ENCODE measurements at regions not wholly inside any gene's neighbourhood (a gene's known extent, or its start where the extent isn't known, plus 50 kb on each side); places are given as distances from the start of the nearest gene placed in this dataset.

GRCh38 chr1:58312971-58313563, 233.5 kb downstream of the OMA1 start:
- no peak overlapping the region for H3K4me2 ChIP-seq (ENCODE audit: low read depth, low read length, poor library complexity, severe bottlenecking)
- no peaks in the 10 kb centered on the region for H3K36me3 ChIP-seq (ENCODE audit: low read length)
- no peak overlapping the region for H3K9ac ChIP-seq (ENCODE audit: low read length)
- H2AFZ ChIP-seq (ENCODE audit: low read depth, low read length, severe bottlenecking): no peak overlapping the region
- no peaks in the 10 kb centered on the region for H3K27me3 ChIP-seq (ENCODE audit: low read length)
- H4K20me1 ChIP-seq (ENCODE audit: low read depth, low read length): no peaks in the 10 kb centered on the region
- no peaks in the 10 kb centered on the region for H3K9me3 ChIP-seq (ENCODE audit: insufficient read depth, low read length)
- no peak for TF ChIP-seq CTCF (IDR thresholded peaks at IDR 0.05; ENCODE audit: insufficient read depth, low read length, poor library complexity, severe bottlenecking)
- no peak for TF ChIP-seq EZH2phosphoT487 (conservative IDR thresholded peaks at IDR 0.05; ENCODE audit: low read length)
- H3F3A ChIP-seq (ENCODE audit: insufficient read depth): no peaks in the 10 kb centered on the region
- H3K9me2 ChIP-seq (replicated peaks; ENCODE audit: insufficient read depth, low read length): no peaks in the 10 kb centered on the region
- H3K4me3 ChIP-seq (ENCODE audit: insufficient read depth, low read length, poor library complexity, severe bottlenecking): no peak overlapping the region
- H3K27ac ChIP-seq (ENCODE audit: low read depth, low read length): no peak overlapping the region
- no peaks in the 10 kb centered on the region for H3K79me2 ChIP-seq (ENCODE audit: insufficient read depth, low read length)

- no peaks in the 10 kb centered on the region for H3K9me2 ChIP-seq (replicated peaks; ENCODE audit: insufficient read depth, low read length)
- no peaks in the 10 kb centered on the region for H3F3A ChIP-seq (ENCODE audit: insufficient read depth)
- no peak for TF ChIP-seq EZH2phosphoT487 (conservative IDR thresholded peaks at IDR 0.05; ENCODE audit: low read length)
- TF ChIP-seq CTCF (IDR thresholded peaks at IDR 0.05; ENCODE audit: insufficient read depth, low read length, poor library complexity, severe bottlenecking): no peak
- H3K9me3 ChIP-seq (ENCODE audit: insufficient read depth, low read length): no peaks in the 10 kb centered on the region
- H3K4me2 ChIP-seq (ENCODE audit: low read depth, low read length, poor library complexity, severe bottlenecking): no peak overlapping the region
- H2AFZ ChIP-seq (ENCODE audit: low read depth, low read length, severe bottlenecking): no peak overlapping the region
- H3K9ac ChIP-seq (ENCODE audit: low read length): no peak overlapping the region
- no peak overlapping the region for H3K27ac ChIP-seq (ENCODE audit: low read depth, low read length)
- no peaks in the 10 kb centered on the region for H3K27me3 ChIP-seq (ENCODE audit: low read length)
- H3K4me3 ChIP-seq (ENCODE audit: insufficient read depth, low read length, poor library complexity, severe bottlenecking): no peak overlapping the region
- no peaks in the 10 kb centered on the region for H4K20me1 ChIP-seq (ENCODE audit: low read depth, low read length)
- no peaks in the 10 kb centered on the region for H3K36me3 ChIP-seq (ENCODE audit: low read length)
- H3K79me2 ChIP-seq (ENCODE audit: insufficient read depth, low read length): no peaks in the 10 kb centered on the region
Observed at GRCh38 chr1:58312461-58312860, 234.1 kb downstream of the OMA1 start.

DNA sequence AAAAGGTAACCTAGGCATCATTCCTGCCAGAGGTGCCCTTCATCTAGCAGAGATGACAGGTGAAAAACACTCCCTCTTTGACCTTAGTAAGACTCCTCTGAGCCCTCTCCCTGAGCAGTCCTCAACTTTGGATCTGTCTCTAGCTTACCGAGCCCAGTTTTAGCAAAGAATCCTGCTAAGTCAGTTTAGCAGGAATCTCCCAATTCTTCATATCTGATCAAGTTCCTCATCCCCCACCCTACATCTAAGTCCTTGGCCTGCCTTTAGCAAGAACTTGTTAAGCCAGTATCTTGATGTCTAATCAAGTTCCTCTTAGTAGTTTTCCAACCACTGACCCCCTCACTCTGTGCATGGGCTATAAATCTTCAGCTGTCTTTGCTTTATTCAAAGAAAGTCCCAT, 235.6 kb downstream of the OMA1 start:
- H3K9me2 ChIP-seq (replicated peaks; ENCODE audit: insufficient read depth, low read length): no peaks in the 10 kb centered on the region

More for the DNA sequence above, 235.6 kb downstream of the OMA1 start:
- no peaks in the 10 kb centered on the region for H3K36me3 ChIP-seq (ENCODE audit: low read length)
- TF ChIP-seq EZH2phosphoT487 (conservative IDR thresholded peaks at IDR 0.05; ENCODE audit: low read length): no peak
- no peak for TF ChIP-seq CTCF (IDR thresholded peaks at IDR 0.05; ENCODE audit: insufficient read depth, low read length, poor library complexity, severe bottlenecking)
- H3K4me3 ChIP-seq (ENCODE audit: insufficient read depth, low read length, poor library complexity, severe bottlenecking): no peak overlapping the region
- H3K27ac ChIP-seq (ENCODE audit: low read depth, low read length): no peak overlapping the region
- no peaks in the 10 kb centered on the region for H3K79me2 ChIP-seq (ENCODE audit: insufficient read depth, low read length)
- H3K27me3 ChIP-seq (ENCODE audit: low read length): no peaks in the 10 kb centered on the region
- no peak overlapping the region for H3K9ac ChIP-seq (ENCODE audit: low read length)
- H4K20me1 ChIP-seq (ENCODE audit: low read depth, low read length): no peaks in the 10 kb centered on the region
- H2AFZ ChIP-seq (ENCODE audit: low read depth, low read length, severe bottlenecking): no peak overlapping the region
- H3K4me2 ChIP-seq (ENCODE audit: low read depth, low read length, poor library complexity, severe bottlenecking): no peak overlapping the region
- H3K9me3 ChIP-seq (ENCODE audit: insufficient read depth, low read length): no peaks in the 10 kb centered on the region
- H3F3A ChIP-seq (ENCODE audit: insufficient read depth): no peaks in the 10 kb centered on the region
